Dermis microvascular lymphatic vessel endothelial cell (primary cell): ENCODE measurements at regions not wholly inside any gene's neighbourhood (a gene's known extent, or its start where the extent isn't known, plus 50 kb on each side); places are given as distances from the start of the nearest gene placed in this dataset.
"Not testable (repeated sequence)": the region's sequence is repeated elsewhere in the genome, so short reads cannot be mapped to it uniquely, and the experiment has no call there.

Source experiments
- DNase-seq, 2 donors: peaks; one replicate each; pipeline versions ENCODE4 v3.0.0 to v3.0.0-alpha.2; 2010; ENCODE audit warnings: low read depth in 2 of 2

DNA sequence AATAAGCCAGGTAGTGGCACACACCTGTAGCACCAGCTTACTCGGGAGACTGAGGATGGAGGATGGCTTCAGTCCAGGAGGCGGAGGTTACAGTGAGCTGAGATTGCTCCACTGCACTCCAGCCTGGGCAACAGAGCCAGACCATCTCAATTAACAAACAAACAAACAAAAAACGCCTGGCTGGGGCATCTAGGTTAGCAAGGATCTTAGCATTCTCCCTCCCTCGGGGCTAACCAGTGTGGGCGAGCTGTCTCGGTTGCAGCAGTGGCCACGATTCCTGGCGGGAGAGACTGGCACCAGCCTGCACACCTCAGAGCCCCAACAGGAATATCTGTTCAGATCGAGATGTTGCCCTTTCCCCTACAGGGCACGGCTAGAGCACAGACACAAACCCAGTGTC lies 91.3 kb upstream of the KCTD7 start:
- DNase-seq, result no peak

GRCh38 chr7:66537876-66538275 lies 90.8 kb upstream of the KCTD7 start:
- no peak for DNase-seq

DNA sequence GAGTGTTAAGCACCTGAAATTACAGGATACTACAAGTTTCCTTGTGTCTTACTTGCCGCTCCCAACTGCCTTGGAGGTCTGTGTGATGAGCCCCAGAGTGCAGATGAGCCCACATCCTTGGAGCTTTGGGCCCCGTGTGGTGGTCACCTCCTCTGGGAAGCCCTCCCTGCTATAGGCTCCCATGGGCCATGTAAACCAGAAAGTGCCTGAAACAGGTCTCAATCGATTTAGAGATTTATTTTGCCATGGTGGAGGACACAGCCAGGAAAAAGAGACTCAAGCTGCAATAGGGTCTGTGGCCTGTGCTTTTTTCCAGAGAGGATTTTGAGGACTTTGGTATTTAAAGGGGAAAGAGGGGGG lies 89.4 kb upstream of the KCTD7 start:
- no peak for DNase-seq

DNA sequence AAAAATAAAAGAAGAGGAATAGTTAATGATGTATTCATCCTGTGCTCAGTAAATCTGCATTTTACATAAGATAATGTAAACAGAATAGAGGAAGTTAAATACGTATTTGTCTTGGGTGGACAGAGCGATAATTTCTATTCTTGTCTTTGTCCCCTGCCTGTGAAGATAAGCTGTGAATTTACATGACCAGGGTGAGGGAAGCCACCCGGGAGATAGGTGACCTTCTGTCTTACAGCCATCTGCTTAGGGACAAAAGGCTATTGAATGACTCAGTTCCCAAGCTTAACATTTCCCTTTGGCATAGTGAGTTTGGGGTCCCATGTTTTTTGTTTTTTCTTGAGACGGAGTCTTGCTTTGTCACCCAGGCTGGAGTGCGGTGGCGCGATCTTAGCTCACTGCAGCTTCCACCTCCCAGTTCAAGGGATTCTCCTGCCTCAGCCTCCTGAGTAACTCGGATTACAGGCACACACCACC lies 88.7 kb upstream of the KCTD7 start:
- DNase-seq, result no peak

DNA sequence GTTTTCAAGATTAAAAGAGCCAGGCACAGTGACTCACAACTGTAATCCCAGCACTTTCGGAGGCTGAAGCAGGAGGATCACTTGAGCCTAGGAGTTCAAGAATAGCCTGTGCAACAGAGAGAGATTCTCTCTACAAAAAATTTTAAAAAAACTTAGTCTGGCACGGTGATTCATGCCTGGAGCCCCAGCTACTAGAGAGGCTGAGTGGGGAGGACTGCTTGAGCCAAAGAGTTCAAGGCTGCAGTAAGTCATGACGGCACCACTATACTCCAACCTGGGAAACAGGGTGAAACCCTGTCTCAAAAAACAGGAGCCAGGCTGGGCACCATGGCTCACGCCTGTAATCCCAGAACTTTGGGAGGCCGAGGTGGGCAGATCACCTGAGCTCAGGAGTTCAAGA lies 86.6 kb upstream of the KCTD7 start:
- no peak for DNase-seq

DNA sequence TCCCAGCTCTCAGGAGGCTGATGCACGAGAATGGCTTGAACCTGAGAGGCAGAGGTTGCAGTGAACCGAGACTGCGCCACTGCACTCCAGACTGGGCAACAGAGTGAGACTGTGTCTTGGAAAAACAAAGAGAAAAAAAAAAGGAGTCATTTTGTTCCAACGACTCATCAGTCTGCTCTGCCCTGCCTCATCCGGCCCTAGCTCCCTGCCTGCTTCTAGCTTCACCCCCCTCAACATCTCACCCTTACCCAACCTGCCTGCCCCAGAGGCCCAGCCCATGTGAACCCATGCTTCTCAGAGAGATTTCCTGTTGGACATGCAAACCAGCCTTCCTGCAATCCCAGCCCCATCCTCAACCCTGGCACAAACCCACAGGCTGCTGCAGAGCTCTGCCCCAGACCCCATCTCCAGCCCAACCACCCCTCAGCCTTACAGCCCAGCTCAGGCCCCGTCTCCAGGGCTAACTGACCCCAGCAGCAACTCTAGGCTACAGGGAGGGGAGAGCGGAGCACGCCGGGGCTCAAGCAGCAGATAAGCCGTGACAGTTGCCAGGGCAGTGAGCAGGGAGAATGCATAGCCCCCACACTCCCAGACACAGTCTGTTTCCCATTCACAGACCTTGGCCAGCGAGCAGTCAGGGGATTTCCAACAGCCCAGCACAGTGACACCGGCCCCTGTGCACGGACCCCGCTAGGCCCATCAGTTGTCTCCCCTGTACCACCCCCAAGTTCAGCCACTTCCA lies 86.0 kb upstream of the KCTD7 start:
- no peak for DNase-seq

- no peak for DNase-seq
Measured at GRCh38 chr7:66549466-66549865, 79.2 kb upstream of the KCTD7 start.

- DNase-seq, result no peak
Measured at GRCh38 chr7:66553001-66553400, 75.7 kb upstream of the KCTD7 start.

- not testable (repeated sequence) for DNase-seq
Measured at GRCh38 chr7:66553675-66554074, 75.0 kb upstream of the KCTD7 start.

DNA sequence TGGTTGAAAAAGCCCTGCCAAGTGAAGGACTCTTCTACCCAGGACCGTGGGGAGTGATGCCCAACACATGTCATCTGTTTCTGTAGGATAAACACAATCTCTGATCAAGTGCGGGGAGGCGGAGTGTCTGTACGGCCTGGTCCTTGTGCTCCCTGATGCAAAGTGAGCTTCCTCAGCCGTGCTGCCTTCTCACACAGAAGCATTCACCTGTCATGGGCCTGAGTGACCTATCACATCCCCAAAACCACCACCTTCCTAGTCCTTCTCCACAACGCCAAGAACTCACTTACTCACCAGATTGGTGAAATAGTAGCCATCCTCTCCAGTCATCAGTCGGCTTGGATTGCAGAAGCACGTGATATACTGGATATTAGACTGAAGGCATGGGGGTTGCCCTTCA lies 74.4 kb upstream of the KCTD7 start:
- DNase-seq, result not testable (repeated sequence)

DNA sequence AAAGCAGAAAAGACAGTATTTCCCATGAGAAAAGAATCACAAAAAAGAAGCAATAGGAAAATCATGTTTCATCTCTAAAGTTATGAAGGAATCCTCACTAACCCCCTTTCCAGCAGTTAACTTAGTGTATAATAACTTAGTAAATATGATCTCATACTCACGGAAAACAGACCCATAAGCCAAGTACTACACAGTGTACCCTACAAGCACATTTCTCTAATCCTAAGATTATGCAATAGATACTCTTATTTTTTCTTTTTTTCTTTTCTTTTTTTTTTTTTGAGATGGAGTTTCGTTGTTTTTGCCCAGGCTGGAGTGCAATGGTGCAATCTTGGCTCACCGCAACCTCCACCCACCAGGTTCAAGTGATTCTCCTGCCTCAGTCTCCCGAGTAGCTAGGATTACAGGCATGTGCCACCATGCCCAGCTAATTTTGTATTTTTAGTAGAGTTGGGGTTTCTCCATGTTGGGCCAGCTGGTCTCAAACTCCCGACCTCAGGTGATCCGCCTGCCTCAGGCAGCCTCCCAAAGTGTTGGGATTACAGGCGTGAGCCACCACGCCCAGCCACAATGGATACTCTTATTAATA lies 73.7 kb upstream of the KCTD7 start:
- not testable (repeated sequence) for DNase-seq

GRCh38 chr7:66556177-66556548 lies 72.5 kb upstream of the KCTD7 start:
- no peak for DNase-seq

GRCh38 chr7:66556549-66557213 lies 72.0 kb upstream of the KCTD7 start:
- DNase-seq, result no peak

- peak in 1 of 2 donors; percentile 40 for DNase-seq
Measured at GRCh38 chr7:66557214-66558200, 71.2 kb upstream of the KCTD7 start.

DNA sequence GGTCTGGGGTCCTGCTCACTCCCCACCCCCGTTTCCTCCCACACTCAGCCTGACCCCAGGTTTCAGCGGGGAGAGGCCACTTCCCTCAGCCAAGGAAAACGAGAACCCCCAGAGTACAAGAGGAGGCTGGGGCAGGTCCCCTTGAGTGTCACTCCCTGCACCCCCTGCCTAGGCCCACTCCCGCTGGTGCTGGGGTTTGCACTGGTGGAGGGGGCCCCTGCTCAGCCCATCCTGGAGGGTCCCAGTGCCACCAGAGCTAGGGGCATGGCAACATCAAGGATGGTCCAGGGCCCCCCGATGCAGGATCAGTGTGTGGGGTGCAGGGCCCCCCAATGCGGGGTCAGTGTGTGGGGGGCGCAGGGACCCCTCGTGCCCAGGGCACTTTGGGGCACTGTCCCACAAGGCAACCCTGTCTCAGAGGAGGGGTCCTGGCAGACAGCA lies 70.5 kb upstream of the KCTD7 start:
- DNase-seq, result no peak

DNA sequence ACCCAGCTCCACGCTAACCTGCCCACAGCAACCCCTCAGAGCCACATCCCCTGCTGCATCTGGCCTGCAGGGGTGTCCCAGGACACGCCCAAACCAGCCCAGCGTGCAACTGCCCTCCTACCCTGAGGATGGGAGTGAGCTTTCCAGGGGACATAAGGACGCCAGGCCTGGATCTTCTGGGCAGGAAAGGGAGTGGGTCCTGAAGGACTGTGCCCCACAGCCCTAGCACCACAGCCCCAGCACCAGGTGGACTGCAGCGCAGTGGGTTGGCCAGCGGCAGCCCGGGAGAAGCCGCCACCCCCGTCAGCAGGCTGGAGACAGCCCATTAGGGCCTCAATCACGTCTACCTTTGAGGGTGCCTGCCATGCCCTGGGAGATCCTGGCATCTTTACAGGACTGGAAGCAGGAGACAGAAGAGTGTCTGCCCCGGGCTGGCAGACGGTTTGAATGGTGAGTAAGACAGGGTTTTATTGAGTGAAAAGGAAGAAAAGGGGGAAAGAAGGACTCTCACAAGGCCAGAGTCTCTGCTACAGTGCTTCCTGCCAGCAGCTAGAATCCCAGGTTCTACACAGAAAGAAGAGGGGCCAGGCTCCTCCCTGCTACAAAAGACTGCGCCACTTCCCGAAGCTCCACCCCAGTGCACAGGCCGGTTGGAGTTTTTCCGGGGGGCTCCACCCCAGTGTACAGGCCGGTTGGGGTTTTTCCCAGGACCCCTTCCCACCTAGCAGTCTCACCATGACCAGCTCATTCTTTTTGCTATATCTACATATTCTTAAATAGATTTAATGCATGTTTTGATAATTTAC lies 69.8 kb upstream of the KCTD7 start:
- no peak for DNase-seq

DNA sequence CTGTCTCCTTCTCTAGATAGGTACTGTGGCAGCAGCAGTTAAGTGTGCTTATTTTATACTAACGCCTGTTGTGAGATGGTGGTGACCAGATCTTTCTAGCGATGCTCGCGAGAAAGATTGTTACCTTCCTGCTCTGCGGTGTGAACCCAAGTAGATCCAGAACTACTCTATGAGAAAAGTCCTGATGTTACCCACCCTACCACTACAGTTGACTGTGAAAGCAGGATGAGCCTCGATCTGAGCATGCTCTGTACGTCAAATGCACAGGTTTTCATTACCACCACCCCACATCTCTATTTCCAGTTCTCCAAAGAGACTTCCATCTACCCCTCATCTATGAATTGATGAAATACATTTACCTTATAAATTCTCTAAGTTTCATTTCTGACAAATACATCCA lies 64.6 kb upstream of the KCTD7 start:
- DNase-seq, result no peak

DNA sequence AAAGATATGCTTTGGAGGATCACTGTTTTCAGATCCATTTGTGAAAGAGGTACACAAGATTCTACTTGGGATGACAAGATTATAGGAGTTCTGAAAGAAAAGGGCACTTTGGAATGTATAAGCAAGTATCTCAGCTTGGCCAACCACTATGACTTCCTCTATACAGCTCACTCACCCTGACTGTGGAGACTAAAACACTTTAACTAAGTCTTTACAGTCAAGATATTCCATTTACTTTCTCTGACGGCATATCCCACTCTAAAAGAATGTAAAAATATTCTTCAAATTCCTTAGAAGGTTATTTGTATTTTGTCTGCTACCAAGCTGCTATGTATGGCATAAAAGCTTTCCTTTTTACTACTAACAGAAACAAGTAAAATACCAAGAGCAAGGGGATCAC lies 58.5 kb upstream of the KCTD7 start:
- not testable (repeated sequence) for DNase-seq

- no peak for DNase-seq
Measured at GRCh38 chr7:66571568-66571967, 57.1 kb upstream of the KCTD7 start.

GRCh38 chr7:66573782-66574495 lies 54.7 kb upstream of the KCTD7 start:
- DNase-seq, result not testable (repeated sequence)
